Prostate gland (tissue), 2 donors: ENCODE measurements at regions not wholly inside any gene's neighbourhood (a gene's known extent, or its start where the extent isn't known, plus 50 kb on each side); places are given as distances from the start of the nearest gene placed in this dataset.

Experiments used
- DNase-seq: peaks from one replicate; pipeline ENCODE4 v3.0.0-alpha.2; 2019; ENCODE audit warnings: low spot score
- H3K27ac ChIP-seq, 2 donors: fragments of 200-600 bp; sonication (generic); 2 replicates each; pipeline ENCODE4 v1.5.1; 2017 to 2019
- H3K27me3 ChIP-seq: fragments of 200-600 bp; sonication (generic); replicated peaks from 2 replicates; pipeline ENCODE4 v1.5.1; 2019; ENCODE audit not compliant: insufficient read depth
- H3K36me3 ChIP-seq, 2 donors: fragments of 200-600 bp; sonication (generic); 1 replicate in 1 of 2; 2 replicates in 1 of 2; pipeline versions ENCODE4 v1.5.1 to v1.8.1; 2017 to 2019
- H3K4me1 ChIP-seq: fragments of 200-600 bp; sonication (generic); replicated peaks from 2 replicates; pipeline ENCODE4 v1.5.1; 2019
- H3K4me3 ChIP-seq, 2 donors: fragments of 200-600 bp; sonication (generic); 2 replicates each; pipeline ENCODE4 v1.5.1; 2017 to 2019
- H3K9me3 ChIP-seq: fragments of 200-600 bp; sonication (generic); 2 replicates; pipeline ENCODE4 v1.5.1; 2017
- CTCF ChIP-seq, 4 experiments: fragments of 200-600 bp in 2 of 4; fragments of 450-650 bp in 2 of 4; sonication (generic) in 2 of 4; IDR thresholded peaks; 1 replicate in 3 of 4; 2 replicates in 1 of 4; pipeline ENCODE4 v1.5.1; 2016 to 2019; ENCODE audit warnings: antibody characterized with exemption in 4 of 4, mild to moderate bottlenecking in 2 of 4, moderate library complexity in 2 of 4
- POLR2A ChIP-seq: fragments of 450-650 bp; IDR thresholded peaks from one replicate; pipeline ENCODE4 v1.6.1; 2016; ENCODE audit warnings: antibody characterized with exemption, mild to moderate bottlenecking
- POLR2AphosphoS5 ChIP-seq: sonication (generic); formaldehyde crosslinking; IDR thresholded peaks from one replicate; pipeline ENCODE4 v1.6.1; 2017; ENCODE audit warnings: antibody characterized with exemption
- WGBS: methylation state at CpG from one replicate; pipeline ENCODE4 v1.1.5; 2018; 5-methylcytosine and 5-hydroxymethylcytosine counted together
- intact Hi-C: fragments of 100-400 bp; cut with DNase I; formaldehyde crosslinking; loops from one replicate; pipeline ENCODE4 v1.14.2; 2022

DNA sequence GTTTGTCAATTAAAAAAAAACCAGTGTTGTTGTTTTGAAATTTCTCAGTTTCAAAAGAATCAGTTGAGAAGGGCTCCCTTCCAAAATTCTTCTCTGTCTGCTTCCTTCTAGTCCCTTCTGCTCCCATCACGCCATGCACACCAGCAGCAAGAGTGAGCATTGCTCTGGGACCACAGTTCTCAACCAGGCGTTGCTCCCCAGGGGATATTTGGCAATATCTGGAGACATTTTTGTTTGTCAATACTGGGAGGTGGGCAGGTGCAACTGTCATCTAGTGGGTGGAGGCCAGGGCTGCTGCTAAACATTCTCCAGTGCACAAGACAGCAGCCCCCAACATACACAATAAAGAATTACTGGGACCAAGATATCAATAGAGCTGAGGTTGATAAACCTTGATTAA is 74.8 kb upstream of the EGFL6 start:
- DNase-seq: no peak
- intact Hi-C loops: no loop called here
- TF ChIP-seq CTCF (IDR thresholded peaks at IDR 0.05): no peak
- no peak for TF ChIP-seq POLR2AphosphoS5
- no peak for TF ChIP-seq POLR2A
- Histone ChIP-seq H3K9me3 (no peaks in the 10 kb centered on the region), H3K4me3 (no peak overlapping the region), H3K36me3 (no peaks in the 10 kb centered on the region), H3K4me1 (no peaks in the 10 kb centered on the region), H3K27me3 (no peaks in the 10 kb centered on the region), H3K27ac (no peak overlapping the region)
- WGBS: 97% methylated on average over 2 of the region's 2 CpGs

DNA sequence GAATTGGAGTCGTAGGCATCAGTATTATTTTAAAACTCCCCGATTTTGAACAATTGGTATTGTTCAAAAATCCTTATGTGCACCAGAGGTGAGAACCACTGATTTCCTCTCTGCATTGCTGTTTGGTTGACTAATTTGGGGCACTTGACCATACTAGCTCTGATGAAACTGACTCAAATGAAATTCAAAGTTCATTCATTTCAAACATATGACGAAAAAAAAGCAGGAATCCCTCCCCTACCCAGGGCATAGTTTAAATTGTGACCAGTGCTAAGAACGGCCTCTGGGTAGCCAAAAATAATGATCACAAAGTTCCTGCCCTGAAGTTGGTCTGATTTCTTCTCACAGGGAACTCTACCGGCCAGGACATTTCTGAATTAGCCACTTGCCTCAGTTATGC is 75.7 kb upstream of the EGFL6 start:
- TF ChIP-seq CTCF (IDR thresholded peaks at IDR 0.05) (no peak), POLR2A (no peak), POLR2AphosphoS5 (no peak)
- intact Hi-C loops: no loop called here
- H3K4me3 ChIP-seq: no peak overlapping the region
- H3K4me1 ChIP-seq: no peaks in the 10 kb centered on the region
- no peak overlapping the region for H3K27ac ChIP-seq
- H3K27me3 ChIP-seq: no peaks in the 10 kb centered on the region
- DNase-seq: no peak
- H3K36me3 ChIP-seq: no peaks in the 10 kb centered on the region
- no peaks in the 10 kb centered on the region for H3K9me3 ChIP-seq
- WGBS: 93% methylated on average over 5 of the region's 5 CpGs

DNA sequence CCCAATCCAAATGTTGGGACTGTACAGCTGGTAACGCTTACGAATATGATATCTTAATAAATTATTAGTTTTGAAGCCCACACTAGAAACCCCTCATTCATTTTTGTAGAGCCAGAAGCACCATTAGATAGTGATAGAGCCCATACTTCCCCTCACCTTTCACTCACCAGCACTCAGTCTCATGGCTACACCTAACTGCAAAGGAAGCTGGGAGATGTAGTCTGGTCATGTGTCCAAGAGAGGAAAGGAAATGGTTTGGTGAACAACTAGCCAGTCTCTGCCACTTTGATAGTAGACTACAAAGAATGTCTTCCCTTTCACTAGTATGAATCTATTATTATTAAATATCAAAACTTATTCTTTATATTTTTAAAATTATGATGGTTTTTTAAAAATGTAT is 77.1 kb upstream of the EGFL6 start:
- no peak overlapping the region for H3K27ac ChIP-seq
- no peak overlapping the region for H3K4me3 ChIP-seq
- no peaks in the 10 kb centered on the region for H3K36me3 ChIP-seq
- no peak for TF ChIP-seq POLR2AphosphoS5
- TF ChIP-seq CTCF (IDR thresholded peaks at IDR 0.05): no peak
- no peak for TF ChIP-seq POLR2A
- no peaks in the 10 kb centered on the region for H3K27me3 ChIP-seq
- 97% methylated on average over 2 of the region's 2 CpGs for WGBS
- no peaks in the 10 kb centered on the region for H3K9me3 ChIP-seq
- no peak for DNase-seq
- no peaks in the 10 kb centered on the region for H3K4me1 ChIP-seq
- intact Hi-C loops: no loop called here

DNA sequence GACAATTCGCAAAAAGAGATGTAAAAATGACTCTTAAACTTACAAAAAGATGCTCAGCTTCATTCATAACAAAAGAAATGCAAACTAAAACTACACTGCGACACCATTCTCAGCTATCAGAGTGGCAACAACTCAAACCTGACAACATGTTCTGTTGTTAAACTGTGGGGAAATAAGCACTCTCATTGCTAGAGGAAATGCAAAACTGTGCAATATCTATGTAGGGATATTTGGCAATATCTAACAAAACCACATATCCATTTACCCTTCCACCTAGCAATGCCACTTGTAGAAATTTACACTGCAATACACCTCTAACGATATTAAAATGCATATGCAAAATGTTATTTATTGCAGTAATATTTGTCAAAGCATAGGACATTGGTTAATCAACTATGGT is 78.3 kb upstream of the EGFL6 start:
- DNase-seq: no peak
- Histone ChIP-seq H3K27ac (no peak overlapping the region), H3K4me1 (no peaks in the 10 kb centered on the region), H3K9me3 (no peaks in the 10 kb centered on the region), H3K27me3 (no peaks in the 10 kb centered on the region), H3K36me3 (no peaks in the 10 kb centered on the region), H3K4me3 (no peak overlapping the region)
- 91% methylated on average over 3 of the region's 3 CpGs for WGBS
- intact Hi-C loops: no loop called here
- TF ChIP-seq POLR2A: no peak
- TF ChIP-seq CTCF (IDR thresholded peaks at IDR 0.05): no peak
- TF ChIP-seq POLR2AphosphoS5: no peak

GRCh38 chrX:13489454-13489853 is 79.9 kb upstream of the EGFL6 start:
- TF ChIP-seq POLR2AphosphoS5: no peak
- no peak for TF ChIP-seq CTCF (IDR thresholded peaks at IDR 0.05)
- TF ChIP-seq POLR2A: no peak
- Histone ChIP-seq H3K9me3 (no peaks in the 10 kb centered on the region), H3K4me3 (no peak overlapping the region), H3K27me3 (no peaks in the 10 kb centered on the region), H3K36me3 (no peaks in the 10 kb centered on the region), H3K27ac (no peak overlapping the region), H3K4me1 (no peaks in the 10 kb centered on the region)
- intact Hi-C loops: loop anchor here (10.0 kb wide), 2 partner anchors 55 to 405 kb away; no protein-coding TSS in a partner anchor
- no peak for DNase-seq
- 60% methylated on average over 5 of the region's 5 CpGs for WGBS
